ENCODE measurements at regions not wholly inside any gene's neighbourhood (a gene's known extent, or its start where the extent isn't known, plus 50 kb on each side); places are given as distances from the start of the nearest gene placed in this dataset.

DNA sequence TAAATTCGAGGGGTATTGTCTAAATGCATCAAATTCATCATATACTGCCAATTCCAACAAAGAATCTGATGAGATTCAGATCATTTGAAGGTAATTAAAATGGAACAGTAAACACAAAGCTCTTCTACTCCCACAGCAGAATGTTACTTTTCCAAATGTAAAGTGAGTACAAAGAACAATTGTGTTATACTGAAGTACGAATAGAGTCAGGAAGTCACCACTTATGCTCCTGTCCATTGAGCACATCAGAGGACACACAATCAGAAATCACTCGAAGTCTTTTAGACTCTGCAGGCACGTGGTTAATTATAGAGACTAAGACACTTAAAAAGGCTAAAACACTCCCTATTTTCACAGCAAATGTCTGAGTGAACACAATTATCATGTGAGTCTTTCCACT, 388.5 kb upstream of the MIS18BP1 start:
- no peak for TF ChIP-seq POLR2AphosphoS5 (IDR thresholded peaks at IDR 0.05)
- TF ChIP-seq, protein P1, sequence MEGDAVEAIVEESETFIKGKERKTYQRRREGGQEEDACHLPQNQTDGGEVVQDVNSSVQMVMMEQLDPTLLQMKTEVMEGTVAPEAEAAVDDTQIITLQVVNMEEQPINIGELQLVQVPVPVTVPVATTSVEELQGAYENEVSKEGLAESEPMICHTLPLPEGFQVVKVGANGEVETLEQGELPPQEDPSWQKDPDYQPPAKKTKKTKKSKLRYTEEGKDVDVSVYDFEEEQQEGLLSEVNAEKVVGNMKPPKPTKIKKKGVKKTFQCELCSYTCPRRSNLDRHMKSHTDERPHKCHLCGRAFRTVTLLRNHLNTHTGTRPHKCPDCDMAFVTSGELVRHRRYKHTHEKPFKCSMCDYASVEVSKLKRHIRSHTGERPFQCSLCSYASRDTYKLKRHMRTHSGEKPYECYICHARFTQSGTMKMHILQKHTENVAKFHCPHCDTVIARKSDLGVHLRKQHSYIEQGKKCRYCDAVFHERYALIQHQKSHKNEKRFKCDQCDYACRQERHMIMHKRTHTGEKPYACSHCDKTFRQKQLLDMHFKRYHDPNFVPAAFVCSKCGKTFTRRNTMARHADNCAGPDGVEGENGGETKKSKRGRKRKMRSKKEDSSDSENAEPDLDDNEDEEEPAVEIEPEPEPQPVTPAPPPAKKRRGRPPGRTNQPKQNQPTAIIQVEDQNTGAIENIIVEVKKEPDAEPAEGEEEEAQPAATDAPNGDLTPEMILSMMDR (IDR thresholded peaks at IDR 0.05), result no peak
